Effector memory CD8-positive, alpha-beta T cell (primary cell): ENCODE measurements at regions not wholly inside any gene's neighbourhood (a gene's known extent, or its start where the extent isn't known, plus 50 kb on each side); places are given as distances from the start of the nearest gene placed in this dataset.

Source experiments
- ATAC-seq: fragments of 150-1000 bp; cut with Tn5 transposase; replicated peaks from 2 replicates; pipeline ENCODE4 v1.10.0; 2021; ENCODE audit warnings: mild to moderate bottlenecking, moderate library complexity
- DNase-seq, 3 experiments: peaks; one replicate each; pipeline ENCODE4 v3.0.0; 2021
- H3K27ac Mint-ChIP-seq, 2 donors: one replicate each; pipeline ENCODE4 v1.8.0; 2022; ENCODE audit warnings: mild to moderate bottlenecking in 2 of 2, mixed read lengths in 2 of 2, moderate library complexity in 2 of 2
- H3K27me3 Mint-ChIP-seq, 2 donors: one replicate each; pipeline ENCODE4 v1.8.0; 2022; ENCODE audit warnings: mixed read lengths in 2 of 2
- H3K36me3 Mint-ChIP-seq: one replicate; pipeline ENCODE4 v1.8.0; 2022; ENCODE audit warnings: mild to moderate bottlenecking, moderate library complexity, mixed read lengths; ENCODE audit not compliant: insufficient read depth
- H3K4me1 Mint-ChIP-seq, 2 donors: one replicate each; pipeline ENCODE4 v1.8.0; 2022; ENCODE audit warnings: low read depth in 2 of 2, mixed read lengths in 2 of 2
- H3K4me3 Mint-ChIP-seq, 2 donors: one replicate each; pipeline ENCODE4 v1.8.0; 2022; ENCODE audit warnings: mild to moderate bottlenecking in 2 of 2, mixed read lengths in 2 of 2, moderate library complexity in 2 of 2
- H3K9me3 Mint-ChIP-seq, 2 donors: one replicate each; pipeline ENCODE4 v1.8.0; 2022; ENCODE audit warnings: mixed read lengths in 2 of 2

DNA sequence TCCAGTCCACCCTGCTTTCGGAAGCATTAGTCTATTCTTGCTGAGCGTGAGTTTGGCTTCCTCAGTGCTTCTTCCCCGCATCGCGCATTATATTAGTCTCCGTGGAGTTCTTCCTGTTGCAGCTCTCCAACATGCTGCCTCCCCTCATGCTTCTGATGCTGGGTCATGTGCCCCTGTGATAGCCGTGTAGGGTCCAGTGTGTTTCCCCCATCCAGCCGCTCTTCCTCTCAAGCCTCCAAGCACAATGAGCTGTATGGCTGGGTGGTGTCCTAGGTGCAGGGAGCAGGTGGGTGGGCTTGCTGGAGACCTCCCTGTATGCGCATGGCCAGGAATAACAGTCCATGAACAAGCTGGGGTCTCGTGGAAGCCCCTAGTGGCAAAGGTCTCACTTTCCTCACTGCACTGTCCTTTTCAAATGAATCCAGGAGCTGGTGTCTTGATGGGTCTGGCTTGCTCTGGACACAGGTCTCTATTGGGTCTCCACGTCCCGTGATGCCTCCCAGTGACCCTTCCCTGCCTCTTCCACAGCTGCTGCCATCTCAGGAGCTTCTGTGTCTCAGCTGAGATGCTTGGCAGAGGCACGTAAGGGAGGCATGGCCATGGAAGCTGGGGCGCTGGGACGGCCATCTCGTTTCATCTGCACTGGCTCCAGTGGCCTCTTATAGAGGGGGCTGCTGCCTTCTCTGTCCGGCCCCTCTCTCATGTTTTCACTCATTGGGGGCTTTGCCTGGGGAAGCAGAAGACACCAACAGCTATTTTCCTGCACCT, 54.8 kb upstream of the HDAC4 start:
- no peaks in the 10 kb centered on the region for H3K36me3 Mint-ChIP-seq
- DNase-seq (no peak), ATAC-seq (no peak)
- peak overlapping the region in 1 of 2 donors; percentile 62 for H3K27ac Mint-ChIP-seq
- no peak overlapping the region for H3K4me3 Mint-ChIP-seq
- peaks cover 57 to 61% of the 10 kb centered on the region in 2 donors for H3K27me3 Mint-ChIP-seq
- H3K4me1 Mint-ChIP-seq = no peaks in the 10 kb centered on the region
- peaks cover 0 to 6% of the 10 kb centered on the region in 2 donors for H3K9me3 Mint-ChIP-seq

DNA sequence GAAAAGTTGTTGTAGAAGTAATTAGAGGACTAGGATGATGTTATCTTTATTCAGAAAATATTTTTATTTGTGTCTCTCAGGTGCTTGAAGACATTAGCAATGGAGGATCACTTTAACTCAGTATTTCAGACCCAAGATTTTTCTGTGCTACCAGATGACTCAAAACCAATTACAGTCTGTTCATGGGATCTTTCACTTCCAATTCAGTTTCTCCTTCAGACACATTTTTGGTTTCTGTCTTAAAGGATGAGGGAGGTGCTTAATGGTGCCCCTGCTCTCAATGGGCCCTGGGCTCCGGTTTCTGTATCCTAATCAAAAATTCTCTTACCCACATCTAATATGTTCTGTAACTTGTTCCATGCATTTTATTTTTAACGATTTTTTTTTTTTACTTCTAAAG, 53.7 kb upstream of the HDAC4 start:
- no peak overlapping the region for H3K4me3 Mint-ChIP-seq

More for the DNA sequence above, 53.7 kb upstream of the HDAC4 start:
- H3K4me1 Mint-ChIP-seq = no peaks in the 10 kb centered on the region
- DNase-seq (no peak), ATAC-seq (no peak)
- peaks cover 49 to 56% of the 10 kb centered on the region in 2 donors for H3K27me3 Mint-ChIP-seq
- peaks cover 0 to 6% of the 10 kb centered on the region in 2 donors for H3K9me3 Mint-ChIP-seq
- no peaks in the 10 kb centered on the region for H3K36me3 Mint-ChIP-seq
- no peak overlapping the region for H3K27ac Mint-ChIP-seq
